ENCODE measurements at regions not wholly inside any gene's neighbourhood (a gene's known extent, or its start where the extent isn't known, plus 50 kb on each side); places are given as distances from the start of the nearest gene placed in this dataset.

- H3K4me3 ChIP-seq (ENCODE audit: control insufficient read depth, low read depth, low read length): no peak overlapping the region
- TF ChIP-seq, protein P1, sequence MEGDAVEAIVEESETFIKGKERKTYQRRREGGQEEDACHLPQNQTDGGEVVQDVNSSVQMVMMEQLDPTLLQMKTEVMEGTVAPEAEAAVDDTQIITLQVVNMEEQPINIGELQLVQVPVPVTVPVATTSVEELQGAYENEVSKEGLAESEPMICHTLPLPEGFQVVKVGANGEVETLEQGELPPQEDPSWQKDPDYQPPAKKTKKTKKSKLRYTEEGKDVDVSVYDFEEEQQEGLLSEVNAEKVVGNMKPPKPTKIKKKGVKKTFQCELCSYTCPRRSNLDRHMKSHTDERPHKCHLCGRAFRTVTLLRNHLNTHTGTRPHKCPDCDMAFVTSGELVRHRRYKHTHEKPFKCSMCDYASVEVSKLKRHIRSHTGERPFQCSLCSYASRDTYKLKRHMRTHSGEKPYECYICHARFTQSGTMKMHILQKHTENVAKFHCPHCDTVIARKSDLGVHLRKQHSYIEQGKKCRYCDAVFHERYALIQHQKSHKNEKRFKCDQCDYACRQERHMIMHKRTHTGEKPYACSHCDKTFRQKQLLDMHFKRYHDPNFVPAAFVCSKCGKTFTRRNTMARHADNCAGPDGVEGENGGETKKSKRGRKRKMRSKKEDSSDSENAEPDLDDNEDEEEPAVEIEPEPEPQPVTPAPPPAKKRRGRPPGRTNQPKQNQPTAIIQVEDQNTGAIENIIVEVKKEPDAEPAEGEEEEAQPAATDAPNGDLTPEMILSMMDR (IDR thresholded peaks at IDR 0.05; ENCODE audit: control insufficient read depth, insufficient read depth, low read depth, low read length, missing control alignments): no peak
- peak; percentile 55 for DNase-seq (ENCODE audit: low read depth)
Measured at GRCh38 chr2:118251427-118251826, 163.2 kb downstream of the INSIG2 start.

DNA sequence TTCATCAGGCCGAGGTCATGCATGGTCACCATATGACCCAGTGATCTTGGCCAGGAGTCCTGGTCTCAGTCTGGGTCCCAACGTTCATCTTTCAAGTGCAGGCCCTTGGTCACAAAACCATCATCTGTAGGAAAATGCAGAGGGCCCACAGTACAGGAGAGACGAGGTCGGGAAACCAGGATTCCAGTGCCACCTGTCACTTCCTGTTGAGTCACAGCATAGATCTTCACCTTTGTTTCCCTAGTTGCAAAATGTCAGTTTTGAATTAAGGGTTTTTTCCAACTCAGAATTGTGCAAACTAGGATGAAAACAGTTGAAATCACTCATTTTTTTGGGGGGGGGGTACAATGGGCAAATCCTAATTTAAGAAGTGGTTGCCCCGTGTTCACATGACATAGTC lies 162.2 kb downstream of the INSIG2 start:
- TF ChIP-seq, protein P1 (IDR thresholded peaks at IDR 0.05; ENCODE audit: control insufficient read depth, insufficient read depth, low read depth, low read length, missing control alignments): no peak
- no peak overlapping the region for H3K4me3 ChIP-seq (ENCODE audit: control insufficient read depth, low read depth, low read length)
- no peak for DNase-seq (ENCODE audit: low read depth)

- peak; percentile 57 for DNase-seq (ENCODE audit: low read depth)
- TF ChIP-seq, protein P1 (IDR thresholded peaks at IDR 0.05; ENCODE audit: control insufficient read depth, insufficient read depth, low read depth, low read length, missing control alignments): no peak
- no peak overlapping the region for H3K4me3 ChIP-seq (ENCODE audit: control insufficient read depth, low read depth, low read length)
Measured at GRCh38 chr2:118250001-118250400, 161.7 kb downstream of the INSIG2 start.

GRCh38 chr2:118249531-118249930 lies 161.3 kb downstream of the INSIG2 start:
- TF ChIP-seq, protein P1 (IDR thresholded peaks at IDR 0.05; ENCODE audit: control insufficient read depth, insufficient read depth, low read depth, low read length, missing control alignments): no peak
- H3K4me3 ChIP-seq (ENCODE audit: control insufficient read depth, low read depth, low read length): no peak overlapping the region
- no peak for DNase-seq (ENCODE audit: low read depth)

DNA sequence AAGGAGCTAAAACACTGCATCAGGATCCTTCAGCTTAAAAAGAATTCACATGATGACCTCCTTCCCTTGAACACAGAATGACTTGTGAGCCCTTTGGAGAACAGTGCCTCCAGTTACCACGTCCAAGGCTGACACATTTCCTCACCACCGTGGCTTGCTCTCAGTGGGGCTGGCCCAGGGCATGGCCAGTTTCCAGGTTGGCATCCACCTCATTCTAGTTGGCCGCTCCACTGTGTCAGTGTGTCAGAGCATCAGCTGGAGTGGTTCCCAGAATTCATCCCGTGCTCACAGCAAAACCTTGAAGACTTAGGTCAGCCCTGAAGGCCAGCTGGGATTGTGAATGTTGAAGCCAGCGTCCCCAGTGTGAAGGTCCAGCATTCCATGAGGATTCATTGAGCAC lies 158.5 kb downstream of the INSIG2 start:
- TF ChIP-seq, protein P1 (IDR thresholded peaks at IDR 0.05; ENCODE audit: control insufficient read depth, insufficient read depth, low read depth, low read length, missing control alignments): no peak
- DNase-seq (ENCODE audit: low read depth): peak; percentile 29
- H3K4me3 ChIP-seq (ENCODE audit: control insufficient read depth, low read depth, low read length): no peak overlapping the region

- H3K4me3 ChIP-seq (ENCODE audit: control insufficient read depth, low read depth, low read length): no peak overlapping the region
- no peak for DNase-seq (ENCODE audit: low read depth)
- TF ChIP-seq, protein P1 (IDR thresholded peaks at IDR 0.05; ENCODE audit: control insufficient read depth, insufficient read depth, low read depth, low read length, missing control alignments): no peak
Measured at GRCh38 chr2:118246079-118246478, 157.8 kb downstream of the INSIG2 start.

DNA sequence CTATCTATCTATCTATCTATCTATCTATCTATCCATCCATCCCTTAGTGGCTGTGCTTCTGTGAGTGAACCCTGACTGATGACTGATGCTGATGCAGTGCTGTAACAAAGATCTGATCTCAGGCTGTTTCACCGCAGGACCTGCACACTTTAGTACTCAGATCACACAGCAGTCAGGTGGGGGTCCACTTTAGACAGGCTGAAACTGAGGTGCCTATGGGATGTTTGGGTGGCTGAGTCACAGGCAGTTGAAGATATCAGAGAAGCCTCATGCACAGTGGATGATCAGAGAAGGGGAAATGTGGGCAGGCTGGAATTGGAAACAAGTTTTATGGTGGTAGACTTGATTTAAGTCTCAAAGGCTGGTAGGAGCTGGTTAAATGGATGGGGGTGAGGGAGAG lies 156.4 kb downstream of the INSIG2 start:
- DNase-seq (ENCODE audit: low read depth): no peak
- TF ChIP-seq, protein P1 (IDR thresholded peaks at IDR 0.05; ENCODE audit: control insufficient read depth, insufficient read depth, low read depth, low read length, missing control alignments): no peak
- no peak overlapping the region for H3K4me3 ChIP-seq (ENCODE audit: control insufficient read depth, low read depth, low read length)

Measured in AG09309 (cell line).